Endothelial cell of umbilical vein (primary cell): ENCODE measurements at regions not wholly inside any gene's neighbourhood (a gene's known extent, or its start where the extent isn't known, plus 50 kb on each side); places are given as distances from the start of the nearest gene placed in this dataset.

Experiments used
- BruUV-seq: library from RNA; stranded (reverse); fragments of 400-500 nt; replicated peaks from 2 replicates; lab custom pipeline; 2021; lab: Mats Ljungman, UMichigan
- CTCF ChIA-PET: fragments of 300-600, 350-600 bp; sonication (Branson Sonifier 250); formaldehyde crosslinking; loops from one replicate; lab custom pipeline; 2021; ENCODE audit warnings: antibody characterized with exemption, inconsistent platforms; lab: Charles Lee
- POLR2A ChIA-PET: fragments of 300-600, 350-600 bp; sonication (Branson Sonifier 250); formaldehyde crosslinking; loops from one replicate; lab custom pipeline; 2021; ENCODE audit warnings: antibody characterized with exemption, inconsistent platforms; lab: Charles Lee
- DNase-seq: peaks from one replicate; pipeline ENCODE4 v3.0.0-alpha.2; 2011; ENCODE audit warnings: low read depth, low spot score
- FAIRE-seq: peaks from 2 replicates; lab custom pipeline; 2011; peaks lifted over from hg19 to GRCh38; lab: Jason Lieb, UNC
- H2AFZ ChIP-seq: 2 replicates; pipeline ENCODE4 v1.6.0; 2012; ENCODE audit warnings: low read depth, low read length, control low read depth, inconsistent platforms
- H3K27ac ChIP-seq: 2 replicates; pipeline ENCODE4 v1.5.1; 2011; ENCODE audit warnings: low read depth, mild to moderate bottlenecking, control low read depth, low read length, moderate library complexity; ENCODE audit not compliant: insufficient read depth
- H3K27me3 ChIP-seq, 2 experiments: 2 replicates each; pipeline versions ENCODE4 v1.6.0 to v1.6.1; 2011; ENCODE audit warnings: low read length in 2 of 2, mixed read lengths in 1 of 2; ENCODE audit not compliant: control insufficient read depth in 2 of 2, insufficient read depth in 2 of 2
- H3K36me3 ChIP-seq, 2 experiments: 2 replicates in 1 of 2; 3 replicates in 1 of 2; pipeline ENCODE4 v1.5.1; 2011; ENCODE audit warnings: low read length in 2 of 2, mild to moderate bottlenecking in 1 of 2, moderate library complexity in 1 of 2; ENCODE audit not compliant: control insufficient read depth in 2 of 2, insufficient read depth in 2 of 2; ENCODE audit errors: extremely low read depth in 1 of 2
- H3K4me1 ChIP-seq: 3 replicates; pipeline ENCODE4 v1.5.1; 2011; ENCODE audit warnings: mild to moderate bottlenecking, low read length; ENCODE audit not compliant: control insufficient read depth, insufficient read depth; ENCODE audit errors: extremely low read depth
- H3K4me2 ChIP-seq: 2 replicates; pipeline ENCODE4 v1.6.1; 2011; ENCODE audit warnings: low read length, control low read depth, mixed read lengths; ENCODE audit not compliant: insufficient read depth
- H3K4me3 ChIP-seq, 3 experiments: fragments of 200-600 bp in 1 of 3; sonication (generic), shearing (Covaris generic) in 1 of 3; replicated peaks in 1 of 3; 2 replicates each; pipeline ENCODE4 v1.5.1; 2011 to 2016; ENCODE audit warnings: control low read depth in 3 of 3, low read length in 3 of 3, mild to moderate bottlenecking in 2 of 3, inconsistent platforms in 1 of 3, low read depth in 1 of 3, moderate library complexity in 1 of 3; ENCODE audit not compliant: insufficient read depth in 1 of 3
- H3K79me2 ChIP-seq: 2 replicates; pipeline ENCODE4 v1.6.0; 2012; ENCODE audit warnings: low read length, inconsistent platforms; ENCODE audit not compliant: control insufficient read depth, insufficient read depth
- H3K9ac ChIP-seq: replicated peaks from 2 replicates; pipeline ENCODE3; 2011; ENCODE audit warnings: low read length, control low read depth; ENCODE audit not compliant: insufficient read depth; ENCODE audit errors: extremely low read depth
- H3K9me1 ChIP-seq: replicated peaks from 3 replicates; pipeline ENCODE4 v1.6.0; 2011; ENCODE audit warnings: mild to moderate bottlenecking, low read length; ENCODE audit not compliant: control insufficient read depth, insufficient read depth; ENCODE audit errors: extremely low read depth
- H3K9me3 ChIP-seq: replicated peaks from 2 replicates; pipeline ENCODE4 v1.5.1; 2012; ENCODE audit warnings: low read length, inconsistent platforms; ENCODE audit not compliant: control insufficient read depth, insufficient read depth
- H4K20me1 ChIP-seq: replicated peaks from 2 replicates; pipeline ENCODE3; 2011; ENCODE audit warnings: mild to moderate bottlenecking, low read length; ENCODE audit not compliant: control insufficient read depth, insufficient read depth; ENCODE audit errors: extremely low read depth
- EZH2 ChIP-seq: IDR thresholded peaks from 2 replicates; pipeline ENCODE4 v1.6.1; 2012; ENCODE audit warnings: borderline replicate concordance, low read depth, mild to moderate bottlenecking, moderate library complexity, low read length, inconsistent platforms; ENCODE audit not compliant: severe bottlenecking
- FOS ChIP-seq: IDR thresholded peaks from 2 replicates; pipeline ENCODE4 v1.6.1; 2011; ENCODE audit warnings: mild to moderate bottlenecking, low read length, moderate library complexity, borderline replicate concordance; ENCODE audit not compliant: insufficient read depth
- GATA2 ChIP-seq: IDR thresholded peaks from 2 replicates; pipeline ENCODE4 v1.7.0; 2011; ENCODE audit warnings: low read depth, mild to moderate bottlenecking, moderate library complexity, mixed read lengths, low read length; ENCODE audit not compliant: insufficient read length, insufficient read depth
- JUN ChIP-seq: IDR thresholded peaks from 2 replicates; pipeline ENCODE4 v1.6.1; 2011; ENCODE audit warnings: borderline replicate concordance, low read depth; ENCODE audit not compliant: insufficient read length, insufficient read depth
- MAX ChIP-seq: IDR thresholded peaks from 2 replicates; pipeline ENCODE4 v1.6.1; 2011; ENCODE audit not compliant: insufficient read depth, insufficient read length
- MYC ChIP-seq: IDR thresholded peaks from one replicate; pipeline ENCODE4 v1.6.1; 2011; ENCODE audit warnings: mild to moderate bottlenecking, low read depth, low read length
- POLR2A ChIP-seq: IDR thresholded peaks from 2 replicates; pipeline ENCODE4 v1.6.1; 2012; ENCODE audit warnings: low read depth, mild to moderate bottlenecking, control low read depth, low read length
- POLR2AphosphoS5 ChIP-seq: IDR thresholded peaks from 2 replicates; pipeline ENCODE4 v1.6.1; 2012; ENCODE audit warnings: low read depth, mild to moderate bottlenecking, control low read depth, low read length, moderate library complexity; ENCODE audit not compliant: insufficient read depth
- dilution Hi-C: fragments of 300-500 bp; cut with MboI; formaldehyde crosslinking; loops from one replicate; pipeline ENCODE4 v1.15.0; 2019; ENCODE audit warnings: low sequenced_read_pairs; ENCODE audit not compliant: extremely low pct_ligation_motif_present
- intact Hi-C: fragments of 100-400 bp; cut with micrococcal nuclease; formaldehyde crosslinking; loops from one replicate; pipeline ENCODE4 v1.10.0; 2022
- TF ChIP-seq, protein P1 (sequence below), 2 donors: IDR thresholded peaks; 1 replicate in 1 of 2; 2 replicates in 1 of 2; pipeline ENCODE4 v1.5.1; 2011; ENCODE audit warnings: low read length in 2 of 2, mild to moderate bottlenecking in 2 of 2, moderate library complexity in 2 of 2, control low read depth in 1 of 2, inconsistent platforms in 1 of 2, low read depth in 1 of 2; ENCODE audit not compliant: insufficient read depth in 1 of 2; ENCODE audit errors: extremely low read depth in 1 of 2

GRCh38 chr15:94744080-94744793 lies 512.9 kb downstream of the MCTP2 start:
- Histone ChIP-seq H3K27me3 (no peaks in the 10 kb centered on the region), H3K4me3 (no peak overlapping the region), H3K9me1 (no peaks in the 10 kb centered on the region), H4K20me1 (no peaks in the 10 kb centered on the region), H3K79me2 (no peaks in the 10 kb centered on the region), H3K36me3 (no peaks in the 10 kb centered on the region), H2AFZ (no peak overlapping the region), H3K4me2 (no peak overlapping the region), H3K4me1 (no peaks in the 10 kb centered on the region), H3K9me3 (no peaks in the 10 kb centered on the region), H3K9ac (no peak overlapping the region), H3K27ac (no peak overlapping the region)
- BruUV-seq, result no TSS peak
- intact Hi-C loops, result loop anchor here (5.0 kb wide), 1 partner anchor 172 kb away; no protein-coding TSS in a partner anchor
- TF ChIP-seq FOS (no peak), JUN (no peak), EZH2 (no peak), GATA2 (no peak), POLR2AphosphoS5 (no peak), MAX (no peak), POLR2A (no peak), MYC (no peak)
- TF ChIP-seq, protein P1, sequence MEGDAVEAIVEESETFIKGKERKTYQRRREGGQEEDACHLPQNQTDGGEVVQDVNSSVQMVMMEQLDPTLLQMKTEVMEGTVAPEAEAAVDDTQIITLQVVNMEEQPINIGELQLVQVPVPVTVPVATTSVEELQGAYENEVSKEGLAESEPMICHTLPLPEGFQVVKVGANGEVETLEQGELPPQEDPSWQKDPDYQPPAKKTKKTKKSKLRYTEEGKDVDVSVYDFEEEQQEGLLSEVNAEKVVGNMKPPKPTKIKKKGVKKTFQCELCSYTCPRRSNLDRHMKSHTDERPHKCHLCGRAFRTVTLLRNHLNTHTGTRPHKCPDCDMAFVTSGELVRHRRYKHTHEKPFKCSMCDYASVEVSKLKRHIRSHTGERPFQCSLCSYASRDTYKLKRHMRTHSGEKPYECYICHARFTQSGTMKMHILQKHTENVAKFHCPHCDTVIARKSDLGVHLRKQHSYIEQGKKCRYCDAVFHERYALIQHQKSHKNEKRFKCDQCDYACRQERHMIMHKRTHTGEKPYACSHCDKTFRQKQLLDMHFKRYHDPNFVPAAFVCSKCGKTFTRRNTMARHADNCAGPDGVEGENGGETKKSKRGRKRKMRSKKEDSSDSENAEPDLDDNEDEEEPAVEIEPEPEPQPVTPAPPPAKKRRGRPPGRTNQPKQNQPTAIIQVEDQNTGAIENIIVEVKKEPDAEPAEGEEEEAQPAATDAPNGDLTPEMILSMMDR (IDR thresholded peaks at IDR 0.05; ENCODE audit: extremely low read depth in 1 of 2, insufficient read depth in 1 of 2, low read depth in 1 of 2, low read length in 2 of 2), result no peak
- dilution Hi-C loops, result no loop called here
- FAIRE-seq, result no peak
- no peak for DNase-seq
- CTCF ChIA-PET, result interaction anchor here (1.2 kb wide), 1 partner anchor 13 kb away, joined by 4 read pairs; no protein-coding TSS in a partner anchor
- POLR2A ChIA-PET, result interaction anchor here (0.5 kb wide), 1 partner anchor 56 kb away, joined by 3 read pairs; no protein-coding TSS in a partner anchor
